Heart left ventricle (tissue), 16 donors: ENCODE measurements at regions not wholly inside any gene's neighbourhood (a gene's known extent, or its start where the extent isn't known, plus 50 kb on each side); places are given as distances from the start of the nearest gene placed in this dataset.

Experiments used
- ATAC-seq, 4 donors: fragments of 200-7000 bp; cut with Tn5 transposase; one replicate each; pipeline ENCODE4 v1.9.1; 2020 to 2022; ENCODE audit warnings: moderate library complexity in 4 of 4, mild to moderate bottlenecking in 3 of 4, moderate number of reproducible peaks in 1 of 4
- DNase-seq, 5 donors: peaks; one replicate each; pipeline ENCODE4 v3.0.0-alpha.2; 2020
- H3K27ac ChIP-seq, 12 donors: fragments of 200-600 bp; sonication (generic) in 4 of 12; one replicate each; pipeline versions ENCODE4 v1.5.0 to v1.8.0; 2016 to 2022; ENCODE audit warnings: mild to moderate bottlenecking in 2 of 12
- H3K27me3 ChIP-seq, 9 donors: fragments of 200-600 bp; sonication (generic) in 2 of 9; one replicate each; pipeline versions ENCODE4 v1.5.1 to v1.8.0; 2016 to 2022; ENCODE audit warnings: mild to moderate bottlenecking in 3 of 9
- H3K36me3 ChIP-seq, 9 donors: fragments of 200-600 bp; sonication (generic) in 2 of 9; one replicate each; pipeline versions ENCODE4 v1.5.0 to v1.8.0; 2018 to 2022; ENCODE audit warnings: mild to moderate bottlenecking in 2 of 9
- H3K4me1 ChIP-seq, 12 donors: fragments of 200-600 bp; sonication (generic) in 4 of 12; one replicate each; pipeline versions ENCODE4 v1.5.0 to v1.8.0; 2016 to 2022; ENCODE audit warnings: mild to moderate bottlenecking in 3 of 12
- H3K4me3 ChIP-seq, 12 donors: fragments of 200-600 bp; sonication (generic) in 4 of 12; one replicate each; pipeline versions ENCODE4 v1.5.0 to v1.8.0; 2017 to 2022; ENCODE audit warnings: mild to moderate bottlenecking in 9 of 12, moderate library complexity in 4 of 12
- H3K9me3 ChIP-seq, 12 donors: fragments of 200-600 bp; sonication (generic) in 4 of 12; one replicate each; pipeline versions ENCODE4 v1.5.0 to v1.8.0; 2016 to 2022; ENCODE audit warnings: mild to moderate bottlenecking in 1 of 12
- CTCF ChIP-seq, 12 donors: fragments of 200-600 bp; sonication (generic) in 4 of 12; IDR thresholded peaks; one replicate each; pipeline versions ENCODE4 v1.5.0 to v1.8.0; 2018 to 2022; ENCODE audit warnings: antibody characterized with exemption in 12 of 12, mild to moderate bottlenecking in 5 of 12
- POLR2A ChIP-seq, 2 donors: fragments of 450-650 bp; IDR thresholded peaks; one replicate each; pipeline ENCODE4 v1.6.1; 2017; ENCODE audit warnings: antibody characterized with exemption in 2 of 2, mild to moderate bottlenecking in 2 of 2, moderate library complexity in 2 of 2
- WGBS, 4 donors: extraction: QIAGEN DNeasy Blood & Tissue Kit in 2 of 4; methylation state at CpG; one replicate each; pipeline versions ENCODE4 v1.1.5 to v1.1.7; 2013 to 2018; 5-methylcytosine and 5-hydroxymethylcytosine counted together
- intact Hi-C, 10 donors: fragments of 100-400 bp; cut with DNase I; formaldehyde crosslinking; loops; one replicate each; pipeline versions ENCODE4 v1.11.1 to v1.14.2; 2022
- donor health status: ischemic (EF 13 %, LVEDD 7.1; RV severe dilation, severe dysfunction).
- donor health status: healthy with polysubstance abuse.
- donor health status: DM: no; HTN: yes; CAD: no.
- donor health status: DM: no; HTN: no; CAD: no.
- donor health status: ischemic (EF 25% LVEDD 6.9; RV normal size, moderate dysfunction).
- donor health status: ischemic (EF 25% LVEDD 5.7; RV mildly dilated, moderate dysfunction).
- donor health status: healthy.
- donor health status: DM: yes; HTN: yes; CAD: no.
- donor health status: ischemic (EF 35%, LVEDD 5.7; RV mildly dilated, moderate dysfunction).
- donor health status: nonischemic (EF 11% LVEDD 7.7; RV severe dilation, severe dysfunction).
- donor health status: DM: yes; HTN: yes; CAD: no.
- donor health status: PGD.
- donor health status: ischemic (EF 29% LVEDD 5.4; RV normal size, mild dysfunction).
- donor health status: nonischemic (EF 23%, LVEDD 6.1; RV moderate dilation, normal function).

GRCh38 chr7:97372882-97373281, 255.4 kb downstream of the SDHAF3 start:
- Histone ChIP-seq H3K27ac (no peak overlapping the region), H3K4me3 (no peak overlapping the region), H3K27me3 (no peaks in the 10 kb centered on the region), H3K36me3 (no peaks in the 10 kb centered on the region), H3K9me3 (peaks cover 0 to 2% (median 0%) of the 10 kb centered on the region in 12 donors), H3K4me1 (no peaks in the 10 kb centered on the region)
- no peak for TF ChIP-seq POLR2A (IDR thresholded peaks at IDR 0.05)
- TF ChIP-seq CTCF (IDR thresholded peaks at IDR 0.05) = no peak
- no peak for ATAC-seq
- DNase-seq = no peak
- intact Hi-C loops = no loop called here
- 69 to 78% (median 70%) methylated on average over 3 of the region's 3 CpGs for WGBS, 4 donors

- intact Hi-C loops = no loop called here
Observed at GRCh38 chr7:97373736-97374135, 256.2 kb downstream of the SDHAF3 start.

GRCh38 chr7:97377713-97378112, 260.2 kb downstream of the SDHAF3 start:
- no peaks in the 10 kb centered on the region for H3K27me3 ChIP-seq
- no peaks in the 10 kb centered on the region for H3K4me1 ChIP-seq
- ATAC-seq (no peak), DNase-seq (no peak)
- no peak overlapping the region for H3K27ac ChIP-seq
- H3K9me3 ChIP-seq = no peaks in the 10 kb centered on the region
- 90 to 96% (median 94%) methylated on average over 3 of the region's 3 CpGs for WGBS, 4 donors
- H3K4me3 ChIP-seq = no peak overlapping the region
- no peaks in the 10 kb centered on the region for H3K36me3 ChIP-seq
- intact Hi-C loops = no loop called here
- TF ChIP-seq CTCF (IDR thresholded peaks at IDR 0.05) = no peak
- TF ChIP-seq POLR2A (IDR thresholded peaks at IDR 0.05) = no peak

More at GRCh38 chr7:97373736-97374135, 256.2 kb downstream of the SDHAF3 start:
- no peak for DNase-seq
- Histone ChIP-seq H3K27me3 (no peaks in the 10 kb centered on the region), H3K4me1 (no peaks in the 10 kb centered on the region), H3K4me3 (no peak overlapping the region), H3K27ac (no peak overlapping the region), H3K9me3 (no peaks in the 10 kb centered on the region), H3K36me3 (no peaks in the 10 kb centered on the region)
- no peak for TF ChIP-seq POLR2A (IDR thresholded peaks at IDR 0.05)
- no peak for TF ChIP-seq CTCF (IDR thresholded peaks at IDR 0.05)
- ATAC-seq = no peak
- WGBS, 4 donors = 81 to 85% (median 83%) methylated on average over 6 of the region's 6 CpGs

GRCh38 chr7:97381815-97382554, 264.5 kb downstream of the SDHAF3 start:
- no peaks in the 10 kb centered on the region for H3K36me3 ChIP-seq
- TF ChIP-seq POLR2A (IDR thresholded peaks at IDR 0.05) (no peak), CTCF (IDR thresholded peaks at IDR 0.05) (no peak)
- no peaks in the 10 kb centered on the region for H3K9me3 ChIP-seq
- intact Hi-C loops = no loop called here
- DNase-seq = no peak
- H3K27ac ChIP-seq = no peak overlapping the region
- no peaks in the 10 kb centered on the region for H3K4me1 ChIP-seq
- H3K4me3 ChIP-seq = no peak overlapping the region
- H3K27me3 ChIP-seq = no peaks in the 10 kb centered on the region
- ATAC-seq = no peak
- WGBS, 4 donors = 61 to 76% (median 69%) methylated on average over 4 of the region's 4 CpGs
